MM.1S (cell line): ENCODE measurements at regions not wholly inside any gene's neighbourhood (a gene's known extent, or its start where the extent isn't known, plus 50 kb on each side); places are given as distances from the start of the nearest gene placed in this dataset.

Source experiments
- DNase-seq: peaks from one replicate; pipeline ENCODE4 v3.0.0-alpha.2; 2015
- H2AFZ ChIP-seq: fragments of 300-600 bp; sonication (generic); 2 replicates; pipeline ENCODE4 v1.6.0; 2016; ENCODE audit warnings: antibody characterized with exemption, low read length
- H3F3A ChIP-seq: fragments of 300-600 bp; sonication (generic); 2 replicates; pipeline ENCODE4 v1.6.1; 2016; ENCODE audit warnings: mild to moderate bottlenecking, antibody characterized with exemption, low read length, moderate library complexity, mixed read lengths; ENCODE audit not compliant: insufficient read depth
- H3K27ac ChIP-seq: fragments of 300-600 bp; sonication (generic); 2 replicates; pipeline ENCODE4 v1.5.1; 2016; ENCODE audit warnings: mild to moderate bottlenecking, low read length
- H3K27me3 ChIP-seq: fragments of 300-600 bp; sonication (generic); replicated peaks from 2 replicates; pipeline ENCODE4 v1.6.0; 2016; ENCODE audit warnings: low read length; ENCODE audit not compliant: insufficient read depth
- H3K36me3 ChIP-seq: fragments of 300-600 bp; sonication (generic); replicated peaks from 2 replicates; pipeline ENCODE4 v1.6.1; 2016; ENCODE audit warnings: mild to moderate bottlenecking, low read length, mixed read lengths; ENCODE audit not compliant: insufficient read depth
- H3K4me1 ChIP-seq: fragments of 300-600 bp; sonication (generic); 2 replicates; pipeline ENCODE4 v1.6.1; 2016; ENCODE audit warnings: low read length, mixed read lengths
- H3K4me2 ChIP-seq: fragments of 300-600 bp; sonication (generic); 2 replicates; pipeline ENCODE4 v1.6.0; 2016; ENCODE audit warnings: low read depth, low read length
- H3K4me3 ChIP-seq: fragments of 300-600 bp; sonication (generic); 2 replicates; pipeline ENCODE4 v1.5.1; 2016; ENCODE audit warnings: low read length, mixed read lengths
- H3K79me2 ChIP-seq: fragments of 300-600 bp; sonication (generic); 2 replicates; pipeline ENCODE4 v1.6.1; 2016; ENCODE audit warnings: mixed run types, low read length, mixed read lengths
- H3K9ac ChIP-seq: fragments of 300-600 bp; sonication (generic); 2 replicates; pipeline ENCODE4 v1.6.1; 2016; ENCODE audit warnings: low read length, mixed read lengths
- H3K9me2 ChIP-seq: fragments of 300-600 bp; sonication (generic); replicated peaks from 2 replicates; pipeline ENCODE4 v1.6.1; 2016; ENCODE audit warnings: mild to moderate bottlenecking, low read length, mixed read lengths; ENCODE audit not compliant: insufficient read depth
- H3K9me3 ChIP-seq: fragments of 300-600 bp; sonication (generic); replicated peaks from 2 replicates; pipeline ENCODE4 v1.6.1; 2016; ENCODE audit warnings: mild to moderate bottlenecking, low read length, mixed read lengths; ENCODE audit not compliant: insufficient read depth
- H4K20me1 ChIP-seq: fragments of 300-600 bp; sonication (generic); 2 replicates; pipeline ENCODE4 v1.6.1; 2016; ENCODE audit warnings: mild to moderate bottlenecking, low read length, moderate library complexity, mixed read lengths; ENCODE audit not compliant: insufficient read depth
- CTCF ChIP-seq: fragments of 300-600 bp; sonication (generic); IDR thresholded peaks from 2 replicates; pipeline ENCODE4 v1.5.1; 2016; ENCODE audit warnings: antibody characterized with exemption, low read length, mixed read lengths
- EZH2 ChIP-seq: fragments of 300-600 bp; sonication (generic); optimal IDR thresholded peaks from 2 replicates; pipeline ENCODE3; 2017; ENCODE audit warnings: low read depth, mild to moderate bottlenecking, antibody characterized with exemption, low read length, mixed read lengths
- EZH2phosphoT487 ChIP-seq: fragments of 300-600 bp; sonication (generic); IDR thresholded peaks from 2 replicates; pipeline ENCODE4 v1.6.1; 2018; ENCODE audit warnings: antibody characterized with exemption, low read length

DNA sequence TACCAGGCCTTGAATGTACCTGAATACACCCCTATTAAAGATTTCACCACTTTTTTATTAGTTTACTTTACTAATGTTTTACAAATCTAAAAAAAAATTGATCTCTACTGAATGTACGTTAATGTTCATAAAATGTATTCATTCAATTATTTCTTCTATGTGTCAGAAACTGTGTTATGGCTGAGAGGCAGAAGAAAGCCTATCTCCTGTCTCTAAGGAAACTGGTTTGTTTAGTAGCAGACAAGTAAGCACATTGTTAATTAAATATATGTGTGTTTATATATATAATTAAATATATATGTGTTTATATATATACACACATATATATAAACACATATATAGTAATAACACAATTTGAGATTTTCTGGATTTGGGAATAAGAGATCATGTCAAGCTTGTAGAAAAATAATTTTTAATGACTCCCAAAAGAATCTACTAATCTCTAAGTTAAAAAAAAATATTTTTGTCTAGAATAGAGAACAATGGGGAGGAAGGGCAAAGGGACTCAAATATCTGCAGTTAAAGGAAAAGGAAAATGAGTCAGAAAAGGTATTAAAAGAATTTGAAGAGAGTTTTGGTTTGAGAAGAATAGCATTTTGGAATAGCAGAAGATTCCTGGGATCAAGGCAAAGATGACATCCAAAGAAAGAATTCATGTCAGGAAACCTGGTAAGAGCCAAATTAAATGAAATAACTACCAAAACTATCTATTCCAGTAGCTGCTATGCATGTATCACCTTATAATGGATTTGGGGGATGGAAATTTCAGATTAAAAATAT, 92.1 kb downstream of the CH25H start:
- Histone ChIP-seq H3K9ac (no peak overlapping the region), H3K27me3 (no peaks in the 10 kb centered on the region), H3F3A (no peaks in the 10 kb centered on the region), H3K4me1 (no peaks in the 10 kb centered on the region), H3K9me2 (no peaks in the 10 kb centered on the region), H4K20me1 (no peaks in the 10 kb centered on the region), H3K4me3 (no peak overlapping the region), H3K9me3 (no peaks in the 10 kb centered on the region), H3K27ac (no peak overlapping the region), H2AFZ (no peak overlapping the region), H3K4me2 (no peak overlapping the region), H3K79me2 (no peaks in the 10 kb centered on the region), H3K36me3 (no peaks in the 10 kb centered on the region)
- no peak for TF ChIP-seq CTCF
- DNase-seq = no peak

DNA sequence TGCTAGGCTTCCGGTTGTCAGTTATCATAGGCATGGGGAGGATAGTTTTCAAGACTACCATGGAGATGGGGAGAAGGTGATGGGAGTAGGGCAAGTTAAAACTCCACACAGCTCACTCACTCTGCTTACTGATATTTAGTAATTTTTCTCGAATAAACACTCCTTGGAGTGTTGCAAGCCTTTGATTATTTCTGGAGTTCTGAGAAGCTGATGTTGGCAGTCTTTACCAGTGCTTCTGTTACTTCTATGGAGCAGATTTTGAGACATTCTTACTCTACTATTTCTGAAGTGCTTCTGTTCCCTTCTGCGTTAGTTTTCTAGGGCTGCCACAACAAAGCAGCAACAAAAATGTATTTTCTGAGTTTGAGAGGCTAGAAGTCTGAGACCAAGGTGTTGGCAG, 104.4 kb downstream of the CH25H start:
- Histone ChIP-seq H3K9me2 (no peaks in the 10 kb centered on the region), H3K27me3 (peaks cover 12% of the 10 kb centered on the region; the same call in 1 of the 2 replicates), H3K9me3 (no peaks in the 10 kb centered on the region), H3K4me2 (no peak overlapping the region), H4K20me1 (no peaks in the 10 kb centered on the region), H3K27ac (no peak overlapping the region), H2AFZ (no peak overlapping the region), H3K9ac (no peak overlapping the region), H3F3A (no peaks in the 10 kb centered on the region), H3K4me1 (no peaks in the 10 kb centered on the region), H3K4me3 (no peak overlapping the region), H3K36me3 (no peaks in the 10 kb centered on the region), H3K79me2 (no peaks in the 10 kb centered on the region)
- TF ChIP-seq CTCF (no peak), EZH2phosphoT487 (no peak), EZH2 (no peak)
- DNase-seq = no peak

DNA sequence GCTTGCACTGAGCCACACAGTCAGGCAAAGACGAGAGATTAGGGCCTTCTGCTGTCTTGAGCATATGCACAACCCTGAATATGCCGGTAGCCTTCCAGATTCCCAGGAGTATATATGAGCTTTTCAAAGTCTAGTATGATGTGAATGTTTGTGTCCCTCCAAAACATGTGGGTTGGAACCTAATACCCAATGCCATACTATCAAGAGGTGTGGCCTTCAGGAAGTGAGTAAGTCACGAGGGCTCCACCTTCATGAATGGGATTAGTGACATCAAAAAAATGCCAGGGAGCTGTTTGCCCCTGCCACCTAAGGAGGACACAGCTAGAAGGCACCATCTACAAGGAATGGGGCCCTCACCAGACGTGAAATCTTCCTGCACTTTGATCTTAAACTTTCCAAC, 105.2 kb downstream of the CH25H start:
- TF ChIP-seq EZH2 (no peak), EZH2phosphoT487 (no peak), CTCF (no peak)
- Histone ChIP-seq H3K4me3 (no peak overlapping the region), H3K9me2 (no peaks in the 10 kb centered on the region)

More for the DNA sequence above, 105.2 kb downstream of the CH25H start:
- Histone ChIP-seq H2AFZ (no peak overlapping the region), H3K9ac (no peak overlapping the region), H3K4me2 (no peak overlapping the region), H3K4me1 (no peaks in the 10 kb centered on the region), H3K27me3 (peaks cover 15% of the 10 kb centered on the region; the same call in 1 of the 2 replicates), H3K79me2 (no peaks in the 10 kb centered on the region), H4K20me1 (no peaks in the 10 kb centered on the region), H3K9me3 (no peaks in the 10 kb centered on the region), H3K36me3 (no peaks in the 10 kb centered on the region), H3F3A (no peaks in the 10 kb centered on the region), H3K27ac (no peak overlapping the region)
- DNase-seq = no peak
